ENCODE measurements at regions not wholly inside any gene's neighbourhood (a gene's known extent, or its start where the extent isn't known, plus 50 kb on each side); places are given as distances from the start of the nearest gene placed in this dataset.

GRCh38 chr22:48742191-48742555 is 1085.5 kb downstream of the BRD1 start:
- TF ChIP-seq EZH2 (IDR thresholded peaks at IDR 0.05; ENCODE audit: insufficient read depth, poor library complexity, severe bottlenecking) (no peak), EZH2phosphoT487 (IDR thresholded peaks at IDR 0.05; ENCODE audit: insufficient read depth, low read depth) (no peak)
- H4K20me1 ChIP-seq (ENCODE audit: insufficient read depth), result no peaks in the 10 kb centered on the region
- in situ Hi-C loops (cut with MboI), result no loop called here
- no peaks in the 10 kb centered on the region for H3K9me2 ChIP-seq (ENCODE audit: insufficient read depth)
- no peak for DNase-seq
- no peaks in the 10 kb centered on the region for H3K27me3 ChIP-seq (replicated peaks; ENCODE audit: insufficient read depth)
- no peaks in the 10 kb centered on the region for H3F3A ChIP-seq (ENCODE audit: insufficient read depth)
- 78 to 81% methylated on average over 17 of the region's 17 CpGs for WGBS, 2 experiments (ENCODE audit: low coverage in 1 of 2, low lambda C conversion rate in 2 of 2, missing lambda C conversion rate in 2 of 2)
- H3K36me3 ChIP-seq (ENCODE audit: low read depth), result no peaks in the 10 kb centered on the region
- H3K4me2 ChIP-seq (ENCODE audit: unreplicated experiment), result no peak overlapping the region
- no peaks in the 10 kb centered on the region for H3K4me1 ChIP-seq (ENCODE audit: insufficient read depth)
- H3K9ac ChIP-seq, result no peak overlapping the region
- H3K4me3 ChIP-seq, result no peak overlapping the region
- no peak overlapping the region for H2AFZ ChIP-seq
- no peaks in the 10 kb centered on the region for H3K79me2 ChIP-seq (ENCODE audit: insufficient read depth)
- H3K9me3 ChIP-seq (ENCODE audit: low read depth), result no peaks in the 10 kb centered on the region
- no peak overlapping the region for H3K27ac ChIP-seq

GRCh38 chr22:48741540-48741939 is 1086.1 kb downstream of the BRD1 start:
- H3F3A ChIP-seq (ENCODE audit: insufficient read depth), result no peaks in the 10 kb centered on the region
- DNase-seq, result no peak
- H2AFZ ChIP-seq, result no peak overlapping the region
- H4K20me1 ChIP-seq (ENCODE audit: insufficient read depth), result no peaks in the 10 kb centered on the region
- WGBS, 2 experiments (ENCODE audit: low coverage in 1 of 2, low lambda C conversion rate in 2 of 2, missing lambda C conversion rate in 2 of 2), result 60 to 65% methylated on average over 8 of the region's 8 CpGs
- H3K36me3 ChIP-seq (ENCODE audit: low read depth), result no peaks in the 10 kb centered on the region
- no peak overlapping the region for H3K4me2 ChIP-seq (ENCODE audit: unreplicated experiment)
- no peaks in the 10 kb centered on the region for H3K9me3 ChIP-seq (ENCODE audit: low read depth)
- no peak overlapping the region for H3K27ac ChIP-seq
- in situ Hi-C loops (cut with MboI), result no loop called here
- TF ChIP-seq EZH2phosphoT487 (IDR thresholded peaks at IDR 0.05; ENCODE audit: insufficient read depth, low read depth) (no peak), EZH2 (IDR thresholded peaks at IDR 0.05; ENCODE audit: insufficient read depth, poor library complexity, severe bottlenecking) (no peak)
- no peaks in the 10 kb centered on the region for H3K9me2 ChIP-seq (ENCODE audit: insufficient read depth)
- H3K9ac ChIP-seq, result no peak overlapping the region
- no peaks in the 10 kb centered on the region for H3K27me3 ChIP-seq (replicated peaks; ENCODE audit: insufficient read depth)
- no peaks in the 10 kb centered on the region for H3K79me2 ChIP-seq (ENCODE audit: insufficient read depth)
- no peaks in the 10 kb centered on the region for H3K4me1 ChIP-seq (ENCODE audit: insufficient read depth)
- H3K4me3 ChIP-seq, result no peak overlapping the region

GRCh38 chr22:48740731-48741405 is 1086.8 kb downstream of the BRD1 start:
- no peaks in the 10 kb centered on the region for H3K9me2 ChIP-seq (ENCODE audit: insufficient read depth)
- H3K27me3 ChIP-seq (replicated peaks; ENCODE audit: insufficient read depth), result no peaks in the 10 kb centered on the region
- no peaks in the 10 kb centered on the region for H3F3A ChIP-seq (ENCODE audit: insufficient read depth)
- in situ Hi-C loops (cut with MboI), result no loop called here
- TF ChIP-seq EZH2phosphoT487 (IDR thresholded peaks at IDR 0.05; ENCODE audit: insufficient read depth, low read depth) (no peak), EZH2 (IDR thresholded peaks at IDR 0.05; ENCODE audit: insufficient read depth, poor library complexity, severe bottlenecking) (no peak)
- no peak overlapping the region for H3K27ac ChIP-seq
- no peak overlapping the region for H3K4me3 ChIP-seq
- no peaks in the 10 kb centered on the region for H3K36me3 ChIP-seq (ENCODE audit: low read depth)
- no peaks in the 10 kb centered on the region for H3K4me1 ChIP-seq (ENCODE audit: insufficient read depth)
- DNase-seq, result no peak
- no peaks in the 10 kb centered on the region for H3K79me2 ChIP-seq (ENCODE audit: insufficient read depth)
- 70 to 75% methylated on average over 28 to 30 of the region's 31 CpGs for WGBS, 2 experiments (ENCODE audit: low coverage in 1 of 2, low lambda C conversion rate in 2 of 2, missing lambda C conversion rate in 2 of 2)
- H3K4me2 ChIP-seq (ENCODE audit: unreplicated experiment), result no peak overlapping the region
- H4K20me1 ChIP-seq (ENCODE audit: insufficient read depth), result no peaks in the 10 kb centered on the region
- H3K9me3 ChIP-seq (ENCODE audit: low read depth), result no peaks in the 10 kb centered on the region
- H3K9ac ChIP-seq, result no peak overlapping the region
- no peak overlapping the region for H2AFZ ChIP-seq

GRCh38 chr22:48740086-48740730 is 1087.5 kb downstream of the BRD1 start:
- Histone ChIP-seq H3K9me3 (ENCODE audit: low read depth) (no peaks in the 10 kb centered on the region), H3F3A (ENCODE audit: insufficient read depth) (no peaks in the 10 kb centered on the region), H3K79me2 (ENCODE audit: insufficient read depth) (no peaks in the 10 kb centered on the region), H3K27ac (no peak overlapping the region), H3K4me3 (no peak overlapping the region), H3K4me2 (ENCODE audit: unreplicated experiment) (no peak overlapping the region), H3K9ac (no peak overlapping the region), H4K20me1 (ENCODE audit: insufficient read depth) (no peaks in the 10 kb centered on the region), H3K27me3 (replicated peaks; ENCODE audit: insufficient read depth) (no peaks in the 10 kb centered on the region), H3K4me1 (ENCODE audit: insufficient read depth) (no peaks in the 10 kb centered on the region), H3K36me3 (ENCODE audit: low read depth) (no peaks in the 10 kb centered on the region), H2AFZ (no peak overlapping the region), H3K9me2 (ENCODE audit: insufficient read depth) (no peaks in the 10 kb centered on the region)
- WGBS, 2 experiments (ENCODE audit: low coverage in 1 of 2, low lambda C conversion rate in 2 of 2, missing lambda C conversion rate in 2 of 2), result 45 to 54% methylated on average over 21 of the region's 21 CpGs
- TF ChIP-seq EZH2 (IDR thresholded peaks at IDR 0.05; ENCODE audit: insufficient read depth, poor library complexity, severe bottlenecking), result no peak
- no peak for TF ChIP-seq EZH2phosphoT487 (IDR thresholded peaks at IDR 0.05; ENCODE audit: insufficient read depth, low read depth)
- DNase-seq, result no peak
- in situ Hi-C loops (cut with MboI), result no loop called here
